Activated T-cell treated with anti-CD3 and anti-CD28 coated beads for 24 hours (primary cell): ENCODE measurements at regions not wholly inside any gene's neighbourhood (a gene's known extent, or its start where the extent isn't known, plus 50 kb on each side); places are given as distances from the start of the nearest gene placed in this dataset.
"Not testable (repeated sequence)": the region's sequence is repeated elsewhere in the genome, so short reads cannot be mapped to it uniquely, and the experiment has no call there.

Source experiments
- DNase-seq: peaks from one replicate; pipeline ENCODE4 v3.0.0-alpha.2; 2020; ENCODE audit warnings: low read depth

- no peak for DNase-seq
These were observed 125.1 kb upstream of the STX18 start for GRCh38 chr4:4666693-4667621.

- no peak for DNase-seq
These were observed 124.3 kb upstream of the STX18 start for GRCh38 chr4:4666187-4666586.

- no peak for DNase-seq
These were observed 122.4 kb upstream of the STX18 start for GRCh38 chr4:4664234-4664633.

DNA sequence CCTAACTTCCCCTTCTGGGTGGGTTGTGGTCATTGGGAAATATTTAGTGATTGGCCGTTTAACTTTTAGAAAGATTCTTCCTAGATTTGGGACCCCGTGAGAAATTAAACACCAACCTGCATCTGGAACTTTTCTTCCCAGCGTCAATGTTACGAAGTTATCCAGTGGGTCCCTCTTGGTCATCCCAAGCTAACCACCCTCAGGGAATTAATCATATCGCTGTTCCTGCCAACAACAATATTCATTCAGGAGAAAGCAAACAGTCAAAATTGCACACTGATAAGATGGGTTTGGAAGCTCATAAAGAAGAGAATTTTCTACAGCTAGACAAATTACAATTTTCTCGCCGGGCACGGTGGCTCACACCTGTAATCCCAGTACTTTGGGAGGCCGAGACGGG is 121.2 kb upstream of the STX18 start:
- no peak for DNase-seq

DNA sequence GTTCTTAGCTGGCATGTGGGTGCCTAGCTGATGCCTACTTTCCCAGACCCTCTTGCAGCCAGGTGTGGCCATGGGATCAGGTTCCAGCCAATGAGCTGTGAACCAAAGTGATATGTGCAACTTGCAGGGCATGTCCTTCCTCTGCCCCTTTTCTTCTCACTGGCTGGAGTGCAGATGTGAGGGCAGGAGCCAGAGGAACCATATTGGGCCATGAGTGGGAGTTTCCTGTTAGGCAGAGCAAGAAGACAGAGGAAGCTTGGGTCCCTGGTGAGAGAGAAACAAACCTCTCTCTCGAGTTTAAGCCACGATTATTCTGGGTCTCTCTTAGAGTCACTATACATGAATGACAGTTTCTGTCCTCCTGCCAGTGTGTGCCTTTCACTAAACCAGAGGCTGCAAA is 120.4 kb upstream of the STX18 start:
- DNase-seq: no peak

DNA sequence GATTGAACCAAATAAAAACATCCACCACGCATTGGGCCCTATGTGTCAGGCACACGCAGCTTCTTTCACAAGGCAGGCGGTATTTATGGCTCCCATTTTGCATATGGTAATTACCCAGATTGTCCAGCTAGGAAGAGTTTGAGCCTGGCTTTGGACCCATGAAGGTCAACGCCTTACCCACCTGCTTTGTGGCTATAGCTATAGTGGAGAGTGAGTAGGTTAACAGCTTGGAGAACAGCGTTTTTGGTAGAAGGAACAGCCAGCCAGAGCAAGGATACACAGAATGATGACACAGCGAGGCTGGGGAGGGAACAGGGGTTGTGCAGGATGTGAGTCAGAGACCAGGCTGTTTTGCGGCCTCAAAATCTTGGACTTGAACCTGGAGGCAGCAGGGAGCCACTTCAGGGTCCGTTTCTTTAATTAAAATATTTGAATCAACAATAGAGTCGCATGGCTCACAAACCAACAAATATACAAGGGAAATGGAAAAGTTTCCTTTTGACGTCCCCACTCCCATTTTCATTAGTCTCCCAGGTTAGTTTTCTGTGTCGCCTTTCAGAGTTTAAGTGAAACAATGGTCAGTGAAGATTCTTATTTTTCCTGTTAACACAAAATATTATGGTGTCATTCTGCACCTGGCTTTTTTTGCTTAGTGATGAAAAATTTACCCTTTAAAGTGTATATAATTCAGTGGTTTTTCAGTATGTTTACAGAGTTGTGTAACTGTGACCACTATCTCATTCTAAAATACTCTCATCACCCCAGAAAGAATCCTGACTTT is 118.2 kb upstream of the STX18 start:
- DNase-seq: no peak

DNA sequence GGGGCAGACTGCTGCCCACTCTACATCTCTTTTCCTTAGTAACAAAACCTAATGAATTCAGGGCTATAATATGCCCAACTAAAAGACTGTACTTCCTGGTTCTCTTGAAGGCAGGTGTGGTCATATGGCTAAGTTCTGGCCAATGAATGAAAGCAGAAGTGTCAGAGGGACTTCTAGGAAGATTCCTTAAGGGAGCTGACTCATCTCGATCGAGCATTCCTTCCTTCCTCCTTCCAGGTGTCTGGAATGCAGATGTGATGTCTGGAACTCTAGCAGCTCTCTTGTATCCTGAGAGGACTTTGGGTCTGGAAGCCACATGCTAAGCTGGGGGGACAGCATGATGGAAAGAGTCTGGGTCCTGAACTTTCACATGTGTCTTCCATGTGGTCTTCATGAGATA is 116.2 kb upstream of the STX18 start:
- no peak for DNase-seq

DNA sequence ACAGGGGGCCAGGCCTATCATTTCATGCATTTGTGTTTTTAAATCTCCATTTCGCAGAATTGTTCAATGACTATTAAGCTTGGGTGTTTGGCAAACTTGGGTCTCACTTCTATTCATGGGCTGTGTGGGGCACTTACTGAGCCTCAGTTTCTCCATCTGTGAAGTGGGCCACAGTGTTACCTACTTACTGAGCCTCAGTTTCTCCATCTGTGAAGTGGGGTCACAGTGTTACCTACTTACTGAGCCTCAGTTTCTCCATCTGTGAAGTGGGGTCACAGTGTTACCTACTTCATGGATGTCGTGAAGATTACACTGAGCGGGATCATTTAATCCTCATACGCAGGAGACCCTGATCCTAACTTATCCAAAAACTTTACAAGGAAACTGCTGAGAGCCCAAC is 115.1 kb upstream of the STX18 start:
- no peak for DNase-seq

- DNase-seq: no peak
These were observed 114.1 kb upstream of the STX18 start for GRCh38 chr4:4655901-4656300.

GRCh38 chr4:4655011-4655410 is 113.2 kb upstream of the STX18 start:
- no peak for DNase-seq

DNA sequence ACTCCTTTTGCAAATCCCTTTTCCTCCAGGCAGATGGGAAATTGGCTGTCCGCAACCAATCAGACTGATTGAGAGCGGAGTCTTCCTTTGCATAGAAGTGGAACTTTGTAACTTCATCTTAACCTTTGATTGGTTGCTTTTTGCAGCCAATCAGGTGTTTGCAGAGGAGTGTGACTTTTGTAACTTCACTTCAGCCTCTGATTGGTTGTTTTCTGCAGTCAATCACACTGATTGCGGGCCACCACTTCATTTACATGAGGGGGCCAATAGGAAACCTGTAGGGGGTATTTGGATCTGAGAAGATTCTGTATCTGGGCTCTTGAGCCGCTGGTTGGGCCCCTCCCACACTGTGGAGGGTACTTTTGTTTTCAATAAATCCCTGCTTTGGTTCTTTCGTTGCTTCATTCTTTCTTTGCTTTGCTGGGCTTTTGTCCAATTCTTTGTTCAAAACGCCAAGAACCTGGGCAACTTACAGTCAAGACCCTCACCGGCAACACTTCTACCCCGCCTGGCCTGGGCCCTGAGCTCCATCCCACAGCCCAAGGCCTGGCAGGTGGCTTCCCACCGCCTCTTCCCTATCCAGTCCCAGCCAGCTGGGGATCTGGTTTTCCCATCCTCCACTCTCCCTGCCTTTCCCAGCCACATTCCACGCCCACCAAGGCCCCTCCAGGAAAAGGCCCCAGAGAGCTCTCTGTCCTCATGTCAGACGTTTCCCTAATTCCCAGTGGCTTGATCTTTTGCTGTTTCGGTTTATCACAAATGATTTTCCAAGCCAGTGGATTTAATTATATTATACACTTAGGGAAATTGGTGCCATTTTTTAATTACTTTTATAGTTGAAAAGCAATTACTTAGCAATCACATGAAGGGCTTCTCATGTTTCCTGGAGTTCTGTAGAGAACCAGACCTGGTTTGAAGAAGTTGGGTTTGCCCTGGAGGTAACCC is 110.2 kb upstream of the STX18 start:
- DNase-seq: no peak

GRCh38 chr4:4647041-4647440 is 105.2 kb upstream of the STX18 start:
- DNase-seq: no peak

DNA sequence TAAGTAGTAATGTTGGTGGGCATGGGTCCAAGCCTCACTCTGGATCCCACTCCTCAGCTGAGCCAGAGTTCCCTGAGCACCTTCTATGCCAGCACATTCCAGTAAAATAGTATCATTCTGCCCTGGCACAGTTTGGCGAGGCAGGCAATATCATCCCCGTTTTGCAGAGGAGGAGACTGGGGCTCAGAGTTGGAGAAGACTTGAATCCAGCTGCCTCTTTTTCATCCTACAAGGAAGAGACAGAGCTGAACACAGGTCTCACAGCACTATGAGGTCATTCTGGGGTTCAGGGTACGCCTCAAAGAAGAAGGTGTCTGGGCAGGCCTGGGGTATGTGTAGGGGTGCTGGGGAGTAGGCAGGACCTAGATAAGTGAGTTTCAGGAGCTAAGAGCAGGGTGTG is 103.9 kb upstream of the STX18 start:
- no peak for DNase-seq

- not testable (repeated sequence) for DNase-seq
These were observed 102.4 kb upstream of the STX18 start for GRCh38 chr4:4644277-4644676.

DNA sequence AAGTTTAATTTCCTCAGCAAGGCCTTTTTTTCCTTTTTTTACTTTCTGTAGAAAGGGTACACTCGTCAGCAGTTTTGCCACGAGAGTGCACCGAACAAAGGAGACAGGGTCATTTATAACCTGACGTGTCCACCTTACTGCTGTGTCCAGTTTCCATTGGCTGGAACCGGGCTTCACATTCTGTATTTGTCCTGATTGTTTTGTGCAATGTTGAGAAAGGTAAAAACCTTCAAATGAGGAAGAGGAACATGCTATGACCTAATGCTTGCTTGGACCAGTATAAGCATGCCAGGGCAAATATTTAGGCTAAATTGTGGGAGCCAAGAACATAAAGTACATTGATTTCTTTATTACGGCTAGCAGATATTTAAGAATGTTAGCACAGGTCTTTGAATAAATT is 101.9 kb upstream of the STX18 start:
- DNase-seq: not testable (repeated sequence)

DNA sequence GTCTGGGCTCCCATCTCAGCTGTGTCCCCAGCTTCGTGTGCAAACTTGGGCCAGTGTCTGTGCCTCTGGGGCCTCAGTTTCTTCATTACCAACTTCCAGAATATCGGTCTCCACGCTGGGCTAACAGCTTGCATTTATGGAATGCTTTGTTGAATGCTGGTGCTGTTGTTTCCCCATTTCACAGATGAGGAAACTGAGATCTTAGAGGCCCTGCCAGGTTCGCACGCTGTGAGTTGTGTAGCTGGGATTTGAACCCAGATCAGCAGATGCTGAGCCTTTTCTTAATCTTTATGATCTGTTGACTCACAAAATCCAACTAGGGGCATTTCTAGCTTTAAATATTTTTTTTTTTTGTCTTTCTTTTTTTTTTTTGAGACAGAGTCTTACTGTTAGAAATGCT is 101.5 kb upstream of the STX18 start:
- no peak for DNase-seq

GRCh38 chr4:4642496-4643000 is 100.7 kb upstream of the STX18 start:
- DNase-seq: no peak

- DNase-seq: no peak
These were observed 100.0 kb upstream of the STX18 start for GRCh38 chr4:4641661-4642495.

GRCh38 chr4:4641254-4641653 is 99.4 kb upstream of the STX18 start:
- no peak for DNase-seq

DNA sequence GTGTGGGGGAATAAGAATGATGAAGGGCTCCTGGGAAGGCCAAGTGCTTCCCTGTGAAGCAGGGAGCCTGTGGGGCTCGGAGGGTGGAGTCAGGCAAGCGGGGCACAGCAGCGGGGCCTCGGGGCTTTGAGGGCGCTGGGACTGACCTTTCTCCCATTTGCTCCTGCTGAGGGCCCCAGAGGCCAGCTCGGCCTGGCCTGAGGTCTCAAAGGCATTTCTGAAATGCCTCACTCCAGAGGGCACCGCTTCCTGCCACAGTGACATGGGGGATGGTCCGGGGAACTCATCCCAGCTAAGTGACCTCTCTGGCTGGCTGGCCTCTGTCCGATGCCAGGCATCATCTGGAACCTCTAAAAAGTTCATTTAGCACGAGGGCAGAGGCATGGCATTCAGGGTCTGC is 98.8 kb upstream of the STX18 start:
- no peak for DNase-seq

DNA sequence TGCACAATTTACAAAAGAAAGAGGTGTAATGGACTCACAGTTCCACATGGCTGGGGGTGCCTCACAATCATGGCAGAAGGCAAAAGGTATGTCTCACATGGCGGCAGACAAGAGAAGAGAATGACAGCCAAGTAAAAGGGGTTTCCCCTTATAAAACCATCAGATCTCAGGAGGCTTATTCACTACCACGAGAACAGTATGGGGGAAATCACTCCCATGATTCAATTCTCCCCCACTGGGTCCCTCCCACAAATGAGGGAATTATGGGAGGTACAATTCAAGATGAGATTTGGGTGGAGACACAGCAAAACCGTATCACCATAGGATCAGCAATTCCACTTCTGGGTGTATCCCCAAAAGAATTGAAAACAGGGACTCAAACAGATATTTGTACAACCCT is 97.5 kb upstream of the STX18 start:
- no peak for DNase-seq
